Activated CD8-positive, alpha-beta memory T cell treated with anti-CD3 and anti-CD28 coated beads, Interleukin-2, amount 10 ng/mL, durations not matched to agents 7 days and 5 days (primary cell): ENCODE measurements at regions not wholly inside any gene's neighbourhood (a gene's known extent, or its start where the extent isn't known, plus 50 kb on each side); places are given as distances from the start of the nearest gene placed in this dataset.
"Not testable (repeated sequence)": the region's sequence is repeated elsewhere in the genome, so short reads cannot be mapped to it uniquely, and the experiment has no call there.

Source experiments
- ATAC-seq: fragments of 150-1000 bp; cut with Tn5 transposase; one replicate; pipeline ENCODE4 v1.10.0; 2021; ENCODE audit warnings: moderate library complexity
- CTCF ChIA-PET: fragments of 350-600 bp; sonication (Branson Sonifier 250); formaldehyde crosslinking; loops from one replicate; lab custom pipeline; 2021; ENCODE audit warnings: antibody characterized with exemption; lab: Charles Lee
- DNase-seq: peaks from one replicate; pipeline ENCODE4 v3.0.0-alpha.2; 2020
- H3K27ac Mint-ChIP-seq: one replicate; pipeline ENCODE4 v1.8.0; 2021; ENCODE audit warnings: mild to moderate bottlenecking, mixed read lengths
- H3K27me3 Mint-ChIP-seq: one replicate; pipeline ENCODE4 v1.8.0; 2021; ENCODE audit warnings: mixed read lengths
- H3K36me3 Mint-ChIP-seq: one replicate; pipeline ENCODE4 v1.8.0; 2021; ENCODE audit warnings: mild to moderate bottlenecking, mixed read lengths
- H3K4me1 Mint-ChIP-seq: one replicate; pipeline ENCODE4 v1.8.0; 2021; ENCODE audit warnings: mixed read lengths
- H3K4me3 Mint-ChIP-seq: one replicate; pipeline ENCODE4 v1.8.0; 2021; ENCODE audit warnings: mild to moderate bottlenecking, moderate library complexity, mixed read lengths
- H3K9me3 Mint-ChIP-seq: one replicate; pipeline ENCODE4 v1.8.0; 2022; ENCODE audit warnings: low read depth, mixed read lengths

DNA sequence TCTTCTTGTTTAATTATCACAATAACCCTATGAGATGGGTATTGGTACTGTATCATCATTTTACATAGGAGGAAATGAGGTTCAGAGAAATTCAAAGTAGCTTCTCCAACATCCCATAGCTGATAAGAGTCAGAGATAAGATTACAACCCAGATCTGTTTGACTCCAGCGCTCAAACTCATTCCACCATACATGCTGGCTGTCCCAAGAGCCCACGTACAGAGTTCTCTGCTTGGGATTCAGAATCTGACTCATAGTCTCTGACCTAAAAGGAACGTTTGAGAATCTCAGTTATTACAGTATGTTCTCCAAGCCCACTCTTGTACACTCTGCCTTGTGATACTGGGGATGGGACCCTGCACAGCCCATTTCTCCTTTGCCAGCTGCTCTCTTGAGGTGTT lies 90.2 kb downstream of the TMEM215 start:
- peaks cover 2% of the 10 kb centered on the region for H3K27me3 Mint-ChIP-seq
- no peaks in the 10 kb centered on the region for H3K9me3 Mint-ChIP-seq
- no peak for ATAC-seq
- CTCF ChIA-PET, result no interaction called here
- no peak overlapping the region for H3K27ac Mint-ChIP-seq
- H3K4me1 Mint-ChIP-seq, result peaks cover 4% of the 10 kb centered on the region
- H3K4me3 Mint-ChIP-seq, result no peak overlapping the region
- H3K36me3 Mint-ChIP-seq, result no peaks in the 10 kb centered on the region
- no peak for DNase-seq

DNA sequence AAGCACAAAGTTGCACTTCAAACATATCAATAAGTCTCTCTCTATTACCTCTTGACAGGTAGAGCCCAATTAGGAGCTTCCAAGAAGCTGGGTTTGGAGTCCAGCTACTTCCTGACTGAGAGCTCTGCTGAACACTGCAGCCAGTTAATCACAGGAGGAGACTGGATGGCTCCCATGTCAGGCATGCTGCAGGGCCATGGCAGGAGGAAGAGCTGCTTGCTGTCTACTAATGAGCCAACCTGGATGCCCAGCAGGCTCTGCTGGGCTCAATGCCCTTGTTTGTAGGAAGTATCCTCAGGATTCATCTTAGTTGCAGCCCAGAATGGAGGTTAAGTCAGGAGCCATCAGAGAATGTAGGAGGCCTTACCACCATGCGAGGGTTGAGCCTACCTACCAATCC lies 91.9 kb downstream of the TMEM215 start:
- H3K4me1 Mint-ChIP-seq, result peaks cover 4% of the 10 kb centered on the region
- H3K27ac Mint-ChIP-seq, result no peak overlapping the region
- H3K36me3 Mint-ChIP-seq, result no peaks in the 10 kb centered on the region
- no peak for ATAC-seq
- CTCF ChIA-PET, result no interaction called here
- no peaks in the 10 kb centered on the region for H3K27me3 Mint-ChIP-seq
- H3K9me3 Mint-ChIP-seq, result no peaks in the 10 kb centered on the region
- H3K4me3 Mint-ChIP-seq, result no peak overlapping the region
- DNase-seq, result no peak

DNA sequence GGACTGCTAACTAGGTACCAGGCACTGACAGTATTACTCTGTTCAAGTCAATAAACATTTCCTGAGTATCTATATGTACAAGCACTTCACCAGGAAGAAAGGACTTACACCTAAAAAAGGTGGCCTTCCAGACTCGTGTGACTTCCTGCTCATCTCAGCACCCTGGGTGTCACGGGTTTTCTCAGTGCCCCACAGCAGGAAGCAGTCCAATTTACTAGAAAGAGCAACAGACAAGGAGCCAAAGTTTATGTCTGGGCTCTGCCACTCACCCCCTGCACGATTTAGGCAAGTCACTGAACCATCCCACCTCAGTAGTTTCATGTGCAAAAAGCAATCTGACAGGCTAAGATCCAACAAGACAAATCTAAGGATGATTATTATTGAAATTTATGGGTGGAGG lies 92.4 kb downstream of the TMEM215 start:
- Mint-ChIP-seq H3K27ac (no peak overlapping the region), H3K36me3 (no peaks in the 10 kb centered on the region), H3K4me3 (no peak overlapping the region), H3K4me1 (peaks cover 4% of the 10 kb centered on the region), H3K9me3 (no peaks in the 10 kb centered on the region), H3K27me3 (peaks cover 3% of the 10 kb centered on the region)
- DNase-seq (no peak), ATAC-seq (no peak)
- CTCF ChIA-PET, result no interaction called here

DNA sequence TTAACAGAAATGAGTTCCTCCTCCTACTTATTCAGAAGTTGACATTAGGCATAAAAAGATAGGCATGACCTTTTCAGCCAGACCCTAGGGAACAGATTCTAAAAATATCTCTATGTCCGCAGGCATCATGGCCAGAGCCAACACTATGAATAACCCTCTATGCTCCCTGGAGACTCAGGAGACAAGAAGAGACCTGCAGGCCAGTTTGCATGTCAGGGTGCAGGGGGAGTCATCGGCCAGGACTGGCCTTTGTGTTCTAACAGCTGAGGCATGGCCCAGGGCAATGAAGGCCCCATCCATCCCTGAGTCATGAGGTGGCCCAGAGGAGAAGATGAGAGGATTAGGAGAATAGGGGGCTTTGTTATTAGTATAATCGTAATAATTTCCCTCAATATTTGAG lies 93.8 kb downstream of the TMEM215 start:
- Mint-ChIP-seq H3K27me3 (peaks cover 3% of the 10 kb centered on the region), H3K27ac (no peak overlapping the region), H3K9me3 (no peaks in the 10 kb centered on the region), H3K4me3 (no peak overlapping the region), H3K4me1 (peaks cover 4% of the 10 kb centered on the region), H3K36me3 (no peaks in the 10 kb centered on the region)
- CTCF ChIA-PET, result no interaction called here
- ATAC-seq, result no peak
- no peak for DNase-seq

DNA sequence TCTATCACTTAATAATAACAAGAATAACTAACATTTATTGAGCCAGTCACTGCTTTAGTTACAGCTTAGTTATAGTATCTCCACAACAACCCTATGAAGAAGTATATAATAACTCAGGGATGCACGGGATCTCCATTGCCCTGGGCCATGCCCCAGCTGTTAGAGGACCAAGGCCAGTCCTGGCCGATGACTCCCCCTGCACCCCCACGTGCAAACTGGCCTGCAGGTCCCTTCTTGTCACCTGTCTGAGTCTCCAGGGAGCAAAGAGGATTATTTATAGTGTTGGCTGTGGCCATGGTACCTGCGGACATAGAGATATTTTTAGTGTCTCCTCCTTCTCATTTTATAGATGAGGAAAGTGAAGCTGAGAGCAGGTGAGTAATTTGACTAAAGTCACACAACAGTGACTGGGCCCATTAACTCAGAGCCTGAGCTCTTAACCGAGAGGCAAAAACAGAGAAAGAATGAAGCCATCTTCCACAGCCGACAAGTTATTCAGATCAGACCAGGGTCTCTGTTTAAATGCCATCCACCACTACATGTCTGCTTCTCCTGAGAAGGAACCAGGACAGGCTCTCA lies 94.4 kb downstream of the TMEM215 start:
- ATAC-seq (no peak), DNase-seq (no peak)
- no peaks in the 10 kb centered on the region for H3K9me3 Mint-ChIP-seq
- peaks cover 4% of the 10 kb centered on the region for H3K4me1 Mint-ChIP-seq
- H3K27me3 Mint-ChIP-seq, result peaks cover 3% of the 10 kb centered on the region
- H3K4me3 Mint-ChIP-seq, result no peak overlapping the region
- H3K36me3 Mint-ChIP-seq, result no peaks in the 10 kb centered on the region
- CTCF ChIA-PET, result no interaction called here
- no peak overlapping the region for H3K27ac Mint-ChIP-seq

DNA sequence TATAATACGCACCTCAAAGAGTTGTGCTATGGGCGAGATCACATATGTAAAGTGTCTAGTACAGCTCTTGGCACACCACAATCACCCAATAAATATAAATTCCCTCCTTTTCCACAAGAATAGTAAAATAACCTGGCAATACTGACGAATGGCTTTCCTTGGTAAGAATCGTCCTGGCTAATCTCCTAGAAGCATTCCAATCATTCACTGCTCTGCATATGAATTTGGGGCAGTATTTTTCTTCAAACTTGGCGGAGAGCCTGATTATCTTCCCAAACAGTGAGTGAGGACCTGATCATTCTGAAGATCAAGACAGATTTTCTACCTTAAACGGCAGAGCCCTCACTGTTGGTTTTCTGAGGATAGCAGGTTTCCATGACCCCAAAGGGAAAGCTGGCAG lies 96.0 kb downstream of the TMEM215 start:
- DNase-seq (no peak), ATAC-seq (no peak)
- H3K36me3 Mint-ChIP-seq, result no peaks in the 10 kb centered on the region
- peaks cover 3% of the 10 kb centered on the region for H3K27me3 Mint-ChIP-seq
- H3K4me3 Mint-ChIP-seq, result no peak overlapping the region
- H3K9me3 Mint-ChIP-seq, result no peaks in the 10 kb centered on the region
- CTCF ChIA-PET, result no interaction called here
- no peak overlapping the region for H3K27ac Mint-ChIP-seq
- peaks cover 4% of the 10 kb centered on the region for H3K4me1 Mint-ChIP-seq

DNA sequence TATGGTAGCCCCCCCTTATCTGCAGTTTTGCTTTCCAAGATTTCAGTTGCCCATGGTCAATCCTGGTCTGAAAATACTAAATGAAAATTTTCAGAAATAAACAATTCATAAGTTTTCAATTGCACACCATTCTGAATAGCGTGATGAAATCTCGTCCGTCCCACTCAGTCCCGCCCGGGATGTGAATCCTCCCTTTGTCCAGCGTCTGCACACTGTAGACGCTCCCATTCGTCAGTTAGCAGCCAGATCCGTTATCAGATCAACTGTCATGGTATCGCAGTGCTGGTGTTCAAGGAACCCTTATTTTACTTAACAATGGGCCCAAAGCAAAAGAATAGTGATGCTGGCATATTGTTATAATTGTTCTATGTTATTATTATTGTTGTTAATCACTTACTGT lies 98.6 kb downstream of the TMEM215 start:
- peaks cover 3% of the 10 kb centered on the region for H3K27me3 Mint-ChIP-seq
- ATAC-seq (no peak), DNase-seq (no peak)
- no peaks in the 10 kb centered on the region for H3K9me3 Mint-ChIP-seq
- H3K4me1 Mint-ChIP-seq, result no peaks in the 10 kb centered on the region
- H3K36me3 Mint-ChIP-seq, result no peaks in the 10 kb centered on the region
- CTCF ChIA-PET, result no interaction called here
- no peak overlapping the region for H3K27ac Mint-ChIP-seq
- H3K4me3 Mint-ChIP-seq, result no peak overlapping the region

DNA sequence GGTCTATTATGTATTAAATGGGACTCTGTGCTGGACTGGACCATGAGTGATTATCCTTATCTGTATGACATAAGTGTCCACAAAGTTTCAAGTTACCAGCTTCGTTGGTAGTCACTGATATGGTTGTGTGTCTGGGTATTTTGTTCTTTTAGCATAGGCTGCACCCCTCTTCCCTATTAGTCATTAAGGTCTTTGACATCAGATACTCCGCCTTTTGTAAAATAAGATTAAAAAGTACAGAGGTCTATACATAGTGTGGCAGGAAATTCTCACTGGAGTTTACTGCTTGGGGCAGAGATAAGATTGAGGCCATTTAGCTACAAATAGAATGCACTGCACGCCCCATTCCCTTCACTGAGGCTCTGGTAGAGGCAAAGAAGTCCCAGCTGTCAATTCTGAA lies 99.4 kb downstream of the TMEM215 start:
- no peak for DNase-seq
- no peak for ATAC-seq
- no peaks in the 10 kb centered on the region for H3K4me1 Mint-ChIP-seq
- H3K4me3 Mint-ChIP-seq, result no peak overlapping the region
- CTCF ChIA-PET, result no interaction called here
- peaks cover 3% of the 10 kb centered on the region for H3K27me3 Mint-ChIP-seq
- H3K36me3 Mint-ChIP-seq, result no peaks in the 10 kb centered on the region
- H3K9me3 Mint-ChIP-seq, result no peaks in the 10 kb centered on the region
- H3K27ac Mint-ChIP-seq, result no peak overlapping the region

DNA sequence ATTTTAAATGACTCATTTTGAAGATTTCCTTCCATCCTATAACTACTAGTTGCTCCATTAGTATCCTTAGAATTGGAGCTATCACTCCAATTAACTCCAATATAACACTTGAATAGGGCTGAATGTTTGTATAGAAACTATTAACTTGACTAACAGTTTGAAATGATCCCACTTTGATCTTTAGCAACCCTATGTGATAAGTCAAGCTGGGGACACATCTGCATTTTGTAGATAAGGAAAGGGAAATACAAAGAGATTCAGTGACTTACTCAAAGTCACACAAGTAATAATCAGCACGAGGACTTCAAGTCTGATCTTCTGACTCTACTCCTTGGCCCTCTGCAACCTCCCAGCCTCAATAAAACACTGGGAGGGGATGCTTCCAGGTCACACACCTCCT lies 101.1 kb downstream of the TMEM215 start:
- H3K27ac Mint-ChIP-seq, result no peak overlapping the region
- H3K9me3 Mint-ChIP-seq, result no peaks in the 10 kb centered on the region
- DNase-seq, result no peak
- ATAC-seq, result no peak
- CTCF ChIA-PET, result no interaction called here
- H3K27me3 Mint-ChIP-seq, result peaks cover 4% of the 10 kb centered on the region
- H3K4me1 Mint-ChIP-seq, result no peaks in the 10 kb centered on the region
- no peak overlapping the region for H3K4me3 Mint-ChIP-seq
- H3K36me3 Mint-ChIP-seq, result no peaks in the 10 kb centered on the region

DNA sequence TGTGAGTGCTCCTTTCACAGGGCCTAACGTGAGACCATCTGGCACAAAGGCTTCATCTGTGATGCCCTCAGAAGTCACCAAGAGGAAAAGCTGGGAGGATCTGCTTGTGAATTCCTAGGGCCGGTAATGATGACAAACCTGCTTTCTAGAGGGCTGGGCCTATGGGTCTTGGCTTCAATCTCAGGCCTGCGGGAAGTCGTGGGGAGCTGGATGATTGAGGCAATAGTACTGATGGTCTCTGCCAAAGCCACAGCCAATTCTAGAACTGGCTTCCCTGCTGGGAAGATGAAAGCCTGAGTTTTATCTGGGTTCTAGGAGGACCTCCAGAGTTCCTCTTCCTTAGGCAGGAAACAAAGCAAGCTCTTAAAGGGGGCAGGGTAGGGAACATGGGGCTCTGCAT lies 102.7 kb downstream of the TMEM215 start:
- Mint-ChIP-seq H3K4me1 (no peaks in the 10 kb centered on the region), H3K36me3 (no peaks in the 10 kb centered on the region), H3K4me3 (no peak overlapping the region), H3K27me3 (peaks cover 3% of the 10 kb centered on the region), H3K9me3 (no peaks in the 10 kb centered on the region), H3K27ac (no peak overlapping the region)
- CTCF ChIA-PET, result no interaction called here
- DNase-seq (no peak), ATAC-seq (no peak)

DNA sequence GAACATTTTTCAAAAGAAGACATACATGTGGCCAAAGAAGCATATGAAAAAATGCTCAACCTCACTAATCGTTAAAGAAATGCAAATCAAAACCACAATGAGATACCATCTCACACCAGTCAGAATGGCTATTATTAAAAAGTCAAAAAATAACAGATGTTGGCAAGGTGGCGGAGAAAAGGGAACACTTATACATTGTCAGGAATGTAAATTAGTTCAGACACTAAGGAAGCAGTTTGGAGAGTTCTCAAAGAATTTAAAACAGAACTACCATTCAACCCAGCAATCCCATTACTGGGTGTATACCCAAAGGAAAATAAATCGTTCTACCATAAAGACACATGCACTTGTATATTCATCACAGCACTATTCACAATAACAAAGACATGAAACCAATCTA lies 106.9 kb downstream of the APTX start:
- not testable (repeated sequence) for H3K36me3 Mint-ChIP-seq, H3K4me1 Mint-ChIP-seq, ATAC-seq

DNA sequence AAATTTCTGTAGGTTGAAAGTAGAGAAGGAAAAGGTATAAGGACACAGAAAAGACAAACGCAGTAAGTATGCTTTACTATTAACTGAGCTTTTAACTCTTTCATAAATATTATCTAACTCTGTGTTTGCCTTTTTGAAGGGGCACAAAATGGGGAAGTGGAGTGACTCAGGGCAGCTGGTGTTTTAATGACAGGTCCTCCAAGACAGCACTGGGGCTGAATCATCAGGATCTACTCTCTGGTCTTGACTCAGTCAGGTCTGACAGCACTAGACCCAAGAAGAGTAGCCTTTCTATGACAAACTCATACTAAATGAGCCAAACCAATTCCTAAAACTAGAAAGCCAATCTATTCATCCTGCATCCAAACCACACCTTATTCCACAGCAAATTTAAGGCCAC lies 102.2 kb downstream of the APTX start:
- no peaks in the 10 kb centered on the region for H3K4me1 Mint-ChIP-seq
- no peak overlapping the region for H3K27ac Mint-ChIP-seq
- no peaks in the 10 kb centered on the region for H3K36me3 Mint-ChIP-seq
- H3K27me3 Mint-ChIP-seq, result peaks cover 19% of the 10 kb centered on the region
- no peak overlapping the region for H3K4me3 Mint-ChIP-seq
- no peak for DNase-seq
- no peak for ATAC-seq
- H3K9me3 Mint-ChIP-seq, result no peaks in the 10 kb centered on the region
- CTCF ChIA-PET, result interaction anchor here (1.3 kb wide), 1 partner anchor 27 kb away, joined by 3 read pairs; no protein-coding TSS in a partner anchor

More for the DNA sequence above, 106.9 kb downstream of the APTX start:
- H3K9me3 Mint-ChIP-seq, DNase-seq, H3K4me3 Mint-ChIP-seq, CTCF ChIA-PET, H3K27ac Mint-ChIP-seq: not testable (repeated sequence)
- peaks cover 21% of the 10 kb centered on the region for H3K27me3 Mint-ChIP-seq

DNA sequence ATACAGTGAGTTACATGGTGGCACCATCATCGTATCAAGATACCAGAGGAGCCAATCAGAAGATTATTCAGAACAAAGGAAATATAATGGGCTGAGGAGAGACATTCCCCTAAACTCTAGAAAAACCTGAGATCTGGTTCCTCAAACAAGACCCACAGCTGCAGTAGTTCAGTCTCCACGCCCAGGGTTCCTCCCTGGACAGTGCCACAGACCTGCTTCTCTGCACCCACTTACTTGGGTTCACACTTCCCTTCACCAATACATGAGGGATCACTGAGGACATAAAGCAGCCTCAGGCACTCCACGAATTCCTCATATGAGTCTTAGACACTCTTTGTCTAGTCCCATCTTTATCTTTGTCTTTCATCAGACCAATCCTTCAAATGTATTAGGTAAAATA lies 101.7 kb downstream of the APTX start:
- ATAC-seq (no peak), DNase-seq (no peak)
- Mint-ChIP-seq H3K27ac (no peak overlapping the region), H3K4me3 (no peak overlapping the region), H3K9me3 (no peaks in the 10 kb centered on the region), H3K4me1 (no peaks in the 10 kb centered on the region), H3K36me3 (no peaks in the 10 kb centered on the region), H3K27me3 (peaks cover 14% of the 10 kb centered on the region)
- CTCF ChIA-PET, result no interaction called here

DNA sequence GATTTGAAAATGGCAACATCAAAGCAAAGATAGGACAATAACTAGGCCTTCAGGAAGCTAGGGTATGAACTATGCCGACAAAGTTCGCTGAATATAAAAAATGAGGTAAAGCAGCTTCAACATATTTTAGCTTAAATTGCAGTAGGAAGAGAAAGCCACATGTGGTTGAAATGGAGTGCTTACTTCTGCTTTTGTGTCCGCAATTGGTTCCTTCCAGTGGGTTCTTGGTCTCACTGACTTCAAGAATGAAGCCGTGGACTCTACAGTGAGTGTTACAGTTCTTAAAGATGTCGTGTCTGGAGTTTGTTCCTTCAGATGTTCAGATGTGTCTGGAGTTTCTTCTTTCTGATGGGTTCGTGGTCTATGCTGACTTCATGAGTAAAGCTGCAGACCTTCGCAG lies 95.2 kb downstream of the APTX start:
- no peak for DNase-seq
- H3K4me3 Mint-ChIP-seq, result no peak overlapping the region
- CTCF ChIA-PET, result no interaction called here
- H3K27me3 Mint-ChIP-seq, result peaks cover 13% of the 10 kb centered on the region
- H3K4me1 Mint-ChIP-seq, result no peaks in the 10 kb centered on the region
- no peak for ATAC-seq
- peaks cover 1% of the 10 kb centered on the region for H3K36me3 Mint-ChIP-seq
- no peaks in the 10 kb centered on the region for H3K9me3 Mint-ChIP-seq
- H3K27ac Mint-ChIP-seq, result no peak overlapping the region

DNA sequence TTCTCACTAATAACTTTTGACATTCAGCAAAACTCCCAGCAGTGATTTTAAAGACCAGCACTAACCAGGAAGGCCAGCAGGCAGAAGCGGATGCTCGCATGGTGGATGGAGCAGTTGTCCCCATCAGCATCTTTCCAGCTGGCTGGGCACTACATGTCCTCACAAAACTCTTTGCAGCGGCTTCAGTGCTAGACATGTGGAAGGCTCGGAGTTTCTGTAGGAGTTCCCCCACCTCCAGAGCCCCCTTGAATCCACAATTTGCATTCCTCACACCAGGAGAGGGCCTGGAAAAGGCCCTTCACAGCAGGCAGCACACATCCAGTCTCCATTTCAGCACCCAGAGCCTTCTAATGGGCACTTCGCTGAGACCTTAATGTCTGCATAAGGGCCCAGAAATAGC lies 85.6 kb downstream of the APTX start:
- DNase-seq (no peak), ATAC-seq (no peak)
- CTCF ChIA-PET, result no interaction called here
- Mint-ChIP-seq H3K27ac (no peak overlapping the region), H3K4me1 (no peaks in the 10 kb centered on the region), H3K27me3 (no peaks in the 10 kb centered on the region), H3K4me3 (no peak overlapping the region), H3K9me3 (no peaks in the 10 kb centered on the region), H3K36me3 (no peaks in the 10 kb centered on the region)
